ENCODE measurements at regions not wholly inside any gene's neighbourhood (a gene's known extent, or its start where the extent isn't known, plus 50 kb on each side); places are given as distances from the start of the nearest gene placed in this dataset.

GRCh38 chr1:191348328-191348727 lies 809.9 kb upstream of the RGS18 start:
- TF ChIP-seq TEAD4 (IDR thresholded peaks at IDR 0.05; ENCODE audit: low read length), result no peak
- TF ChIP-seq TEAD4 (CRISPR knock-in tag; IDR thresholded peaks at IDR 0.05; ENCODE audit: borderline replicate concordance), result no peak
- no peak for TF ChIP-seq ZNF561 (CRISPR knock-in tag; conservative IDR thresholded peaks at IDR 0.05)
- TF ChIP-seq MEF2A (IDR thresholded peaks at IDR 0.05; ENCODE audit: control insufficient read depth, low read depth, low read length), result no peak
- TF ChIP-seq, protein P1, sequence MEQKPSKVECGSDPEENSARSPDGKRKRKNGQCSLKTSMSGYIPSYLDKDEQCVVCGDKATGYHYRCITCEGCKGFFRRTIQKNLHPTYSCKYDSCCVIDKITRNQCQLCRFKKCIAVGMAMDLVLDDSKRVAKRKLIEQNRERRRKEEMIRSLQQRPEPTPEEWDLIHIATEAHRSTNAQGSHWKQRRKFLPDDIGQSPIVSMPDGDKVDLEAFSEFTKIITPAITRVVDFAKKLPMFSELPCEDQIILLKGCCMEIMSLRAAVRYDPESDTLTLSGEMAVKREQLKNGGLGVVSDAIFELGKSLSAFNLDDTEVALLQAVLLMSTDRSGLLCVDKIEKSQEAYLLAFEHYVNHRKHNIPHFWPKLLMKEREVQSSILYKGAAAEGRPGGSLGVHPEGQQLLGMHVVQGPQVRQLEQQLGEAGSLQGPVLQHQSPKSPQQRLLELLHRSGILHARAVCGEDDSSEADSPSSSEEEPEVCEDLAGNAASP (IDR thresholded peaks at IDR 0.05), result no peak
- TF ChIP-seq RBM15 (IDR thresholded peaks at IDR 0.05; ENCODE audit: insufficient read depth, low read length), result no peak
- no peak for TF ChIP-seq ZNF174 (CRISPR knock-in tag; IDR thresholded peaks at IDR 0.05)
- TF ChIP-seq ZNF12 (CRISPR knock-in tag; IDR thresholded peaks at IDR 0.05), result no peak
